Gastroesophageal sphincter (tissue), 3 donors: ENCODE measurements at regions not wholly inside any gene's neighbourhood (a gene's known extent, or its start where the extent isn't known, plus 50 kb on each side); places are given as distances from the start of the nearest gene placed in this dataset.

Experiments
- POLR2A ChIP-seq, 2 donors: fragments of 450-650 bp; IDR thresholded peaks; one replicate each; pipeline ENCODE4 v1.6.1; 2017; ENCODE audit warnings: antibody characterized with exemption in 2 of 2, mild to moderate bottlenecking in 2 of 2, moderate library complexity in 1 of 2
- POLR2AphosphoS5 ChIP-seq: sonication (generic); formaldehyde crosslinking; IDR thresholded peaks from one replicate; pipeline ENCODE4 v1.6.1; 2017; ENCODE audit warnings: antibody characterized with exemption
- TF ChIP-seq, protein P1 (sequence below), 4 experiments: fragments of 200-600 bp in 2 of 4; fragments of 450-650 bp in 2 of 4; sonication (generic) in 1 of 4; IDR thresholded peaks; one replicate each; pipeline ENCODE4 v1.5.1; 2017 to 2019; ENCODE audit warnings: antibody characterized with exemption in 4 of 4, mild to moderate bottlenecking in 2 of 4, moderate library complexity in 2 of 4

DNA sequence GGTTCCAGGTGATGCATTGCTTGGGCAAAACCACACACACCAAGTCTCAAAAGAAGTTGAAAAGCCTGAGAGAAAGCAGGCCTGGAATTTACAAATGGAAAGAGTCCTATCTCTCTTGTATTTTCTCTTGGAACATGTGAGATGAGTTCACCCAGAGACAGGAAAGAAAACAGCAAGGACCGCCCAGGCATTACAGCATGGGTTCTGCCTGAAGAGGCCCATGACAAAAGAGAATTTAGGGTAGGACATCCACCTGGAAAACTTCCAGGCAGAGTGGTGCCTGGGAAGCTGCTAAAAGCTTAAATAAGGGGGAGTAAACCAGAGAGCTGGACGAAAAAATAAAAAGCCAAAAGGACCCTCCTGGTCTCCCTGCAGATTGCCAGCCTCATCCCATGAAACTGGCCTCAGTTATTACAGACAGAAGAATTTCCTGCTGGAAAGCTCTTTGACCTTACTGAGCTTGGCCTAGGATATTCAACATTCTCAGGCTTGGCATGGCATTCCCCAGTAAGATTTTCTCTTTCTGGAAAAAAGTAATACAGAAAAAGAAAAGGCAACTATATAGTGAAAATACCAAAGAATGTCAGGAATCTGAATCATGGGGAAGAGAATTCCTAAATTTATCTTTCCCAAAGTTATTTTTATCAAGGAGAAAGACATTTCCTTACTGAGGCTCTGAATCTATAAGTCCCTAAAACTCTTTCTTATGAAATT is 121.3 kb upstream of the NUDT4 start:
- TF ChIP-seq POLR2AphosphoS5 (no peak), POLR2A (IDR thresholded peaks at IDR 0.05) (no peak)
- TF ChIP-seq, protein P1, sequence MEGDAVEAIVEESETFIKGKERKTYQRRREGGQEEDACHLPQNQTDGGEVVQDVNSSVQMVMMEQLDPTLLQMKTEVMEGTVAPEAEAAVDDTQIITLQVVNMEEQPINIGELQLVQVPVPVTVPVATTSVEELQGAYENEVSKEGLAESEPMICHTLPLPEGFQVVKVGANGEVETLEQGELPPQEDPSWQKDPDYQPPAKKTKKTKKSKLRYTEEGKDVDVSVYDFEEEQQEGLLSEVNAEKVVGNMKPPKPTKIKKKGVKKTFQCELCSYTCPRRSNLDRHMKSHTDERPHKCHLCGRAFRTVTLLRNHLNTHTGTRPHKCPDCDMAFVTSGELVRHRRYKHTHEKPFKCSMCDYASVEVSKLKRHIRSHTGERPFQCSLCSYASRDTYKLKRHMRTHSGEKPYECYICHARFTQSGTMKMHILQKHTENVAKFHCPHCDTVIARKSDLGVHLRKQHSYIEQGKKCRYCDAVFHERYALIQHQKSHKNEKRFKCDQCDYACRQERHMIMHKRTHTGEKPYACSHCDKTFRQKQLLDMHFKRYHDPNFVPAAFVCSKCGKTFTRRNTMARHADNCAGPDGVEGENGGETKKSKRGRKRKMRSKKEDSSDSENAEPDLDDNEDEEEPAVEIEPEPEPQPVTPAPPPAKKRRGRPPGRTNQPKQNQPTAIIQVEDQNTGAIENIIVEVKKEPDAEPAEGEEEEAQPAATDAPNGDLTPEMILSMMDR (IDR thresholded peaks at IDR 0.05): no peak
